H1 (cell line): ENCODE measurements at regions not wholly inside any gene's neighbourhood (a gene's known extent, or its start where the extent isn't known, plus 50 kb on each side); places are given as distances from the start of the nearest gene placed in this dataset. TPM values are rescaled to one million over a fixed set of nuclear protein-coding genes. Genes with fewer than 3 reads are reported as not detected.

Experiments used
- CTCF ChIA-PET: fragments of 300-600 bp; sonication (Branson Sonifier 250); formaldehyde crosslinking; loops from one replicate; lab custom pipeline; 2021; ENCODE audit not compliant: partially characterized antibody; lab: Charles Lee
- POLR2A ChIA-PET: fragments of 300-600 bp; sonication (Branson Sonifier 250); formaldehyde crosslinking; loops from one replicate; lab custom pipeline; 2021; ENCODE audit warnings: inconsistent platforms; ENCODE audit not compliant: partially characterized antibody; lab: Charles Lee
- DNase-seq, 2 experiments: peaks; one replicate each; pipeline versions ENCODE4 v3.0.0 to v3.0.0-alpha.2; 2010 to 2022; ENCODE audit warnings: low spot score in 2 of 2, low read depth in 1 of 2, mixed read lengths in 1 of 2
- FAIRE-seq: peaks from 2 replicates; lab custom pipeline; 2011; peaks lifted over from hg19 to GRCh38; lab: Jason Lieb, UNC
- H2AFZ ChIP-seq: 2 replicates; pipeline ENCODE4 v1.8.1; 2012; ENCODE audit warnings: low read length, inconsistent platforms
- H2AK5ac ChIP-seq: 2 replicates; pipeline ENCODE4 v1.6.1; 2013; ENCODE audit warnings: low read depth, low read length
- H2BK120ac ChIP-seq: replicated peaks from 2 replicates; pipeline ENCODE3; 2013; ENCODE audit warnings: low read depth, low read length, inconsistent platforms
- H2BK12ac ChIP-seq: 2 replicates; pipeline ENCODE4 v1.6.1; 2013; ENCODE audit warnings: low read depth, low read length
- H2BK15ac ChIP-seq: 2 replicates; pipeline ENCODE4 v1.6.1; 2013; ENCODE audit warnings: low read length
- H2BK20ac ChIP-seq: 2 replicates; pipeline ENCODE4 v1.6.1; 2013; ENCODE audit warnings: low read length
- H2BK5ac ChIP-seq: 2 replicates; pipeline ENCODE4 v1.6.1; 2013; ENCODE audit warnings: low read depth, low read length
- H3K14ac ChIP-seq: 2 replicates; pipeline ENCODE4 v1.6.1; 2013; ENCODE audit warnings: inconsistent platforms; ENCODE audit not compliant: insufficient read length
- H3K18ac ChIP-seq: 2 replicates; pipeline ENCODE4 v1.6.1; 2013; ENCODE audit warnings: low read length; ENCODE audit errors: extremely low read depth
- H3K23ac ChIP-seq: 2 replicates; pipeline ENCODE4 v1.6.1; 2013; ENCODE audit warnings: inconsistent platforms; ENCODE audit not compliant: insufficient read length
- H3K23me2 ChIP-seq: 2 replicates; pipeline ENCODE4 v1.6.1; 2013; ENCODE audit warnings: low read depth, low read length
- H3K27ac ChIP-seq: 2 replicates; pipeline ENCODE4 v1.6.1; 2011; ENCODE audit warnings: low read depth, low read length, inconsistent platforms
- H3K27me3 ChIP-seq, 4 experiments: replicated peaks in 1 of 4; 1 replicate in 1 of 4; 2 replicates in 3 of 4; pipeline versions ENCODE4 v1.6.1 to v1.8.1; 2011 to 2013; ENCODE audit warnings: low read length in 3 of 4, mild to moderate bottlenecking in 3 of 4, inconsistent platforms in 2 of 4, mixed read lengths in 2 of 4, moderate library complexity in 1 of 4; ENCODE audit not compliant: control insufficient read depth in 3 of 4, insufficient read depth in 3 of 4; ENCODE audit errors: extremely low read depth in 1 of 4
- H3K36me3 ChIP-seq, 4 experiments: 2 replicates each; pipeline versions ENCODE4 v1.6.1 to v1.8.1; 2011 to 2013; ENCODE audit warnings: mild to moderate bottlenecking in 4 of 4, low read length in 3 of 4, moderate library complexity in 2 of 4, control low read depth in 1 of 4, inconsistent platforms in 1 of 4; ENCODE audit not compliant: insufficient read depth in 4 of 4, control insufficient read depth in 2 of 4
- H3K4ac ChIP-seq: replicated peaks from 2 replicates; pipeline ENCODE3; 2013; ENCODE audit warnings: low read length, low read depth, mixed read lengths, inconsistent platforms; ENCODE audit not compliant: insufficient read length
- H3K4me1 ChIP-seq, 4 experiments: replicated peaks in 1 of 4; 1 replicate in 1 of 4; 2 replicates in 3 of 4; pipeline versions ENCODE4 v1.6.1 to v1.8.1; 2011 to 2013; ENCODE audit warnings: low read length in 3 of 4, inconsistent platforms in 2 of 4, mixed read lengths in 1 of 4; ENCODE audit not compliant: insufficient read depth in 4 of 4, control insufficient read depth in 3 of 4
- H3K4me2 ChIP-seq, 2 experiments: 2 replicates each; pipeline versions ENCODE4 v1.6.1 to v1.8.1; 2011 to 2013; ENCODE audit warnings: low read depth in 2 of 2, low read length in 2 of 2, control low read depth in 1 of 2, inconsistent platforms in 1 of 2, mild to moderate bottlenecking in 1 of 2; ENCODE audit not compliant: insufficient read depth in 1 of 2
- H3K4me3 ChIP-seq, 4 experiments: fragments of 200-600, 300-600 bp in 1 of 4; sonication (generic), shearing (Covaris generic), sonication (Bioruptor Twin) in 1 of 4; 2 replicates each; pipeline versions ENCODE4 v1.5.1 to v1.8.1; 2011 to 2016; ENCODE audit warnings: low read length in 4 of 4, low read depth in 3 of 4, control low read depth in 2 of 4, inconsistent platforms in 2 of 4, mild to moderate bottlenecking in 2 of 4, mixed read lengths in 1 of 4, moderate library complexity in 1 of 4; ENCODE audit not compliant: insufficient read depth in 2 of 4; ENCODE audit errors: extremely low read depth in 1 of 4
- H3K56ac ChIP-seq: replicated peaks from 2 replicates; pipeline ENCODE3; 2013; ENCODE audit warnings: low read depth, mild to moderate bottlenecking, mixed read lengths, low read length, inconsistent platforms; ENCODE audit not compliant: insufficient read length
- H3K79me1 ChIP-seq: 2 replicates; pipeline ENCODE4 v1.6.1; 2013; ENCODE audit warnings: low read depth, low read length, control low read depth
- H3K79me2 ChIP-seq, 2 experiments: 2 replicates each; pipeline versions ENCODE4 v1.6.1 to v1.8.1; 2012 to 2013; ENCODE audit warnings: low read length in 2 of 2, mild to moderate bottlenecking in 2 of 2, inconsistent platforms in 1 of 2; ENCODE audit not compliant: insufficient read depth in 2 of 2, control insufficient read depth in 1 of 2
- H3K9ac ChIP-seq, 4 experiments: replicated peaks in 1 of 4; 1 replicate in 1 of 4; 2 replicates in 3 of 4; pipeline versions ENCODE4 v1.6.1 to v1.8.1; 2011 to 2013; ENCODE audit warnings: low read depth in 3 of 4, low read length in 3 of 4, control low read depth in 2 of 4, mild to moderate bottlenecking in 2 of 4, moderate library complexity in 2 of 4, inconsistent platforms in 1 of 4; ENCODE audit errors: extremely low read depth in 1 of 4
- H3K9me3 ChIP-seq, 2 experiments: 2 replicates each; pipeline versions ENCODE4 v1.6.1 to v1.8.1; 2012 to 2013; ENCODE audit warnings: mild to moderate bottlenecking in 2 of 2, moderate library complexity in 2 of 2, control low read depth in 1 of 2, inconsistent platforms in 1 of 2, low read depth in 1 of 2, low read length in 1 of 2, mixed read lengths in 1 of 2; ENCODE audit not compliant: insufficient read depth in 2 of 2
- H4K20me1 ChIP-seq, 2 experiments: replicated peaks in 1 of 2; 2 replicates each; pipeline versions ENCODE3 to v1.8.1; 2011 to 2013; ENCODE audit warnings: inconsistent platforms in 2 of 2, low read length in 2 of 2, mild to moderate bottlenecking in 1 of 2; ENCODE audit not compliant: insufficient read depth in 2 of 2, control insufficient read depth in 1 of 2
- H4K5ac ChIP-seq: 2 replicates; pipeline ENCODE4 v1.6.1; 2013; ENCODE audit warnings: low read length, low read depth, mixed read lengths, inconsistent platforms; ENCODE audit not compliant: insufficient read length
- H4K8ac ChIP-seq: 2 replicates; pipeline ENCODE4 v1.8.0; 2013; ENCODE audit warnings: mild to moderate bottlenecking, moderate library complexity, low read length, inconsistent platforms; ENCODE audit not compliant: insufficient read depth; ENCODE audit errors: extremely low read depth
- H4K91ac ChIP-seq: replicated peaks from 2 replicates; pipeline ENCODE3; 2013; ENCODE audit warnings: low read length, mixed read lengths, inconsistent platforms; ENCODE audit not compliant: insufficient read length
- MAX ChIP-seq: IDR thresholded peaks from 2 replicates; pipeline ENCODE4 v1.6.1; 2012; ENCODE audit warnings: inconsistent platforms
- SUZ12 ChIP-seq: fragments of 200-600 bp; sonication (generic); IDR thresholded peaks from 2 replicates; pipeline ENCODE4 v1.6.1; 2012; ENCODE audit warnings: mild to moderate bottlenecking, inconsistent platforms, low read length, moderate library complexity, mixed read lengths
- WGBS, 2 experiments: shearing (Covaris generic) in 1 of 2; methylation state at CpG; one replicate each; pipeline versions ENCODE4 v1.1.6 to v1.1.7; 2013 to 2015; ENCODE audit warnings: low lambda C conversion rate in 2 of 2, mixed read lengths in 2 of 2, inconsistent platforms in 1 of 2, low coverage in 1 of 2, missing lambda C conversion rate in 1 of 2; ENCODE audit not compliant: insufficient replicate concordance in 2 of 2, insufficient coverage in 1 of 2, insufficient read length in 1 of 2; ENCODE audit errors: extremely low coverage in 1 of 2, missing lambda C conversion rate in 1 of 2; 5-methylcytosine and 5-hydroxymethylcytosine counted together
- small RNA-seq: library from polyadenylated mRNA; stranded (forward); fragments of <200 nt; extraction: miRNeasy Mini kit (QIAGEN cat#:217004); gene quantifications from one replicate; pipeline ENCODE3, GENCODE V24; 2013; ENCODE audit not compliant: insufficient read depth

DNA sequence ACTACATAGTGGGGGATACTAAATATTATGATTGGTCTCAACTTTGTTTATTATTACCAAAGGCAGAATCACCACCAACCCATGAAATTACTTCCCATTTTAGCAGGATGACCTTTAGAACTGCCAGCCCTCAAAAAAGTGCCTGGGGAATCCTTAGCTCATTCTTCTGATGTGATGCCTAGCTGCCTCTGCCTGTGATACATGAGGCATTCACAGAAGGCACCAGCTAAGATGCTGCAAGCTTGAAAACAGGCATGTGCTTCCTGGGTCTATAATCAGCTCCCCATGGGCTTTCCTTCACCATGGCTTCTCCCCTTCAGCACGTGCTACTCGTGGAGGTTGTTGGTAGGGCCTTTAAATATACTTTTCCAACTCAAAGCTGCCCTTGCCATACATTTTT lies 50.4 kb upstream of the ARHGAP20 start:
- DNase-seq: no peak
- 69% methylated on average over 2 of the region's 2 CpGs; no CpG with 5 or more reads in 1 of the 2 experiments for WGBS, 2 experiments

More for the DNA sequence above, 50.4 kb upstream of the ARHGAP20 start:
- Histone ChIP-seq H3K4me3 (no peak overlapping the region), H3K14ac (no peak overlapping the region), H3K9me3 (no peaks in the 10 kb centered on the region), H3K27ac (no peak overlapping the region), H3K4me1 (peaks cover 0 to 7% (median 2%) of the 10 kb centered on the region in 4 experiments; a peak in 1 of 7 replicates), H4K5ac (no peak overlapping the region), H2AFZ (peak overlapping the region; percentile 43; the same call in 1 of the 2 replicates), H3K56ac (no peak overlapping the region), H2BK12ac (no peak overlapping the region), H3K27me3 (peaks cover 0 to 1% (median 0%) of the 10 kb centered on the region in 4 experiments; a peak in 1 of 7 replicates), H3K18ac (no peak overlapping the region), H3K4ac (no peak overlapping the region), H3K23me2 (no peaks in the 10 kb centered on the region), H3K79me2 (no peaks in the 10 kb centered on the region), H2BK15ac (no peak overlapping the region), H4K8ac (no peak overlapping the region), H3K4me2 (no peak overlapping the region), H2BK20ac (no peak overlapping the region), H2BK120ac (no peak overlapping the region), H3K36me3 (no peaks in the 10 kb centered on the region), H4K20me1 (no peaks in the 10 kb centered on the region), H2AK5ac (no peak overlapping the region)
- POLR2A ChIA-PET: no interaction called here
- CTCF ChIA-PET: interaction anchor here (0.7 to 1.1 kb wide), 3 partner anchors 12 to 312 kb away, joined by 3 to 4 read pairs (median 3); no protein-coding TSS in a partner anchor
- FAIRE-seq: no peak
- TF ChIP-seq MAX: peak; percentile 8; the same call in 1 of the 2 replicates
- TF ChIP-seq SUZ12: no peak
- TF ChIP-seq, all 59 proteins: peak for 1
- Histone ChIP-seq H4K91ac (no peak overlapping the region), H3K23ac (no peak overlapping the region), H3K9ac (no peak overlapping the region), H3K79me1 (no peaks in the 10 kb centered on the region), H2BK5ac (no peak overlapping the region)

Small RNAs in the stretch of these regions (small RNA-seq; reads per million reads assigned to genes)
- not detected for gene AP002963.1
- gene RNA5SP350: not detected
